Right lobe of liver (tissue), 6 donors: ENCODE measurements at regions not wholly inside any gene's neighbourhood (a gene's known extent, or its start where the extent isn't known, plus 50 kb on each side); places are given as distances from the start of the nearest gene placed in this dataset.

Experiments used
- ATAC-seq, 4 donors: fragments of 200-7000 bp; cut with Tn5 transposase; one replicate each; pipeline ENCODE4 v1.9.1; 2020; ENCODE audit warnings: mild to moderate bottlenecking in 4 of 4, moderate library complexity in 4 of 4
- DNase-seq, 3 donors: peaks; one replicate each; pipeline ENCODE4 v3.0.0-alpha.2; 2020
- H3K27ac ChIP-seq, 3 donors: fragments of 200-600 bp; one replicate each; pipeline ENCODE4 v1.8.0; 2022
- H3K27me3 ChIP-seq, 2 donors: fragments of 200-600 bp; one replicate each; pipeline ENCODE4 v1.8.0; 2022
- H3K36me3 ChIP-seq, 4 donors: fragments of 200-600 bp; sonication (generic) in 1 of 4; one replicate each; pipeline versions ENCODE4 v1.5.1 to v1.8.0; 2017 to 2022; ENCODE audit warnings: control low read depth in 1 of 4
- H3K4me1 ChIP-seq, 4 donors: fragments of 200-600 bp; sonication (generic) in 1 of 4; one replicate each; pipeline versions ENCODE4 v1.5.1 to v1.8.0; 2017 to 2022; ENCODE audit warnings: control low read depth in 1 of 4
- H3K4me3 ChIP-seq, 3 donors: fragments of 200-600 bp; one replicate each; pipeline ENCODE4 v1.8.0; 2022
- H3K9me3 ChIP-seq, 4 donors: fragments of 200-600 bp; sonication (generic) in 1 of 4; one replicate each; pipeline versions ENCODE4 v1.5.1 to v1.8.0; 2017 to 2022; ENCODE audit warnings: control low read depth in 1 of 4
- CTCF ChIP-seq, 4 donors: fragments of 200-600 bp in 3 of 4; fragments of 450-650 bp in 1 of 4; IDR thresholded peaks; one replicate each; pipeline versions ENCODE4 v1.5.1 to v1.8.0; 2016 to 2022; ENCODE audit warnings: antibody characterized with exemption in 4 of 4, mild to moderate bottlenecking in 2 of 4
- POLR2A ChIP-seq: fragments of 450-650 bp; IDR thresholded peaks from one replicate; pipeline ENCODE4 v1.6.1; 2017; ENCODE audit warnings: antibody characterized with exemption, mild to moderate bottlenecking
- WGBS: methylation state at CpG from one replicate; pipeline ENCODE4 v1.1.6; 2018; ENCODE audit warnings: low coverage, low lambda C conversion rate; ENCODE audit not compliant: insufficient coverage; ENCODE audit errors: missing lambda C conversion rate; 5-methylcytosine and 5-hydroxymethylcytosine counted together
- intact Hi-C, 2 donors: fragments of 100-400 bp; cut with DNase I; formaldehyde crosslinking; loops; one replicate each; pipeline versions ENCODE4 v1.11.2 to v1.14.1; 2022
- donor health status: DM: no; HTN: yes; CAD: no.
- donor health status: DM: no; HTN: no; CAD: no.
- donor health status: DM: no; HTN: no; CAD: no.
- donor health status: DM: no; HTN: yes; CAD: no.
- donor health status: DM: no; HTN: yes; CAD: no.

- H3K27me3 ChIP-seq, result no peaks in the 10 kb centered on the region
- 58% methylated on average over 2 of the region's 2 CpGs for WGBS
- no peaks in the 10 kb centered on the region for H3K9me3 ChIP-seq
- H3K27ac ChIP-seq, result peak overlapping the region; percentile 24 to 53 (median 52)
- DNase-seq (no peak), ATAC-seq (peak; percentile 73 to 89 (median 78))
- no peak overlapping the region for H3K4me3 ChIP-seq
- H3K36me3 ChIP-seq, result no peaks in the 10 kb centered on the region
- H3K4me1 ChIP-seq, result peaks cover 0 to 34% (median 3%) of the 10 kb centered on the region in 4 donors
- intact Hi-C loops, result no loop called here
- TF ChIP-seq CTCF (IDR thresholded peaks at IDR 0.05) (no peak), POLR2A (no peak)
These were observed 180.9 kb downstream of the HS3ST3A1 start for GRCh38 chr17:13420878-13421277.

- peak in 3 of 4 donors; percentile 3 to 31 (median 18) for ATAC-seq
- WGBS, result 88% methylated on average over 1 of the region's 1 CpG
- Histone ChIP-seq H3K36me3 (no peaks in the 10 kb centered on the region), H3K4me1 (peaks cover 0 to 38% (median 5%) of the 10 kb centered on the region in 4 donors), H3K27ac (peak overlapping the region; percentile 24 to 53 (median 52)), H3K27me3 (no peaks in the 10 kb centered on the region), H3K9me3 (no peaks in the 10 kb centered on the region), H3K4me3 (no peak overlapping the region)
- TF ChIP-seq POLR2A, result no peak
- no peak for TF ChIP-seq CTCF (IDR thresholded peaks at IDR 0.05)
- intact Hi-C loops, result no loop called here
- DNase-seq, result no peak
These were observed 181.3 kb downstream of the HS3ST3A1 start for GRCh38 chr17:13420418-13420826.

- no peaks in the 10 kb centered on the region for H3K36me3 ChIP-seq
- intact Hi-C loops, result no loop called here
- H3K9me3 ChIP-seq, result no peaks in the 10 kb centered on the region
- DNase-seq (no peak), ATAC-seq (no peak)
- H3K4me3 ChIP-seq, result no peak overlapping the region
- no peak overlapping the region for H3K27ac ChIP-seq
- 92% methylated on average over 3 of the region's 6 CpGs for WGBS
- H3K27me3 ChIP-seq, result no peaks in the 10 kb centered on the region
- TF ChIP-seq POLR2A, result no peak
- H3K4me1 ChIP-seq, result peaks cover 0 to 39% (median 5%) of the 10 kb centered on the region in 4 donors
These were observed 182.1 kb downstream of the HS3ST3A1 start for GRCh38 chr17:13419676-13420075.

GRCh38 chr17:13418891-13419290 is 182.8 kb downstream of the HS3ST3A1 start:
- Histone ChIP-seq H3K9me3 (no peaks in the 10 kb centered on the region), H3K4me3 (no peak overlapping the region), H3K27me3 (no peaks in the 10 kb centered on the region), H3K27ac (no peak overlapping the region), H3K4me1 (peaks cover 0 to 39% (median 5%) of the 10 kb centered on the region in 4 donors), H3K36me3 (no peaks in the 10 kb centered on the region)
- 94% methylated on average over 2 of the region's 2 CpGs for WGBS
- TF ChIP-seq CTCF (IDR thresholded peaks at IDR 0.05) (no peak), POLR2A (no peak)
- intact Hi-C loops, result no loop called here
- DNase-seq (no peak), ATAC-seq (no peak)

- 65% methylated on average over 2 of the region's 2 CpGs for WGBS
- no peaks in the 10 kb centered on the region for H3K36me3 ChIP-seq
- H3K27ac ChIP-seq, result no peak overlapping the region
- ATAC-seq (no peak), DNase-seq (no peak)
- no peaks in the 10 kb centered on the region for H3K9me3 ChIP-seq
- TF ChIP-seq POLR2A, result no peak
- TF ChIP-seq CTCF (IDR thresholded peaks at IDR 0.05), result no peak
- H3K27me3 ChIP-seq, result no peaks in the 10 kb centered on the region
- H3K4me1 ChIP-seq, result peaks cover 0 to 37% (median 5%) of the 10 kb centered on the region in 4 donors
- intact Hi-C loops, result no loop called here
- H3K4me3 ChIP-seq, result no peak overlapping the region
These were observed 184.3 kb downstream of the HS3ST3A1 start for GRCh38 chr17:13417381-13417950.
